Putamen (tissue), 1 donor: ENCODE measurements at regions not wholly inside any gene's neighbourhood (a gene's known extent, or its start where the extent isn't known, plus 50 kb on each side); places are given as distances from the start of the nearest gene placed in this dataset.
"Not testable (repeated sequence)": the region's sequence is repeated elsewhere in the genome, so short reads cannot be mapped to it uniquely, and the experiment has no call there.

Source experiments
- DNase-seq: peaks from one replicate; pipeline ENCODE4 v3.0.0-alpha.2; 2016; ENCODE audit warnings: low spot score

- no peak for DNase-seq
Measured at GRCh38 chr3:159232966-159233365, 431.1 kb downstream of the MFSD1 start.

- DNase-seq = no peak
Measured at GRCh38 chr3:159233734-159234133, 431.9 kb downstream of the MFSD1 start.

- DNase-seq = no peak
Measured at GRCh38 chr3:159234306-159234705, 432.5 kb downstream of the MFSD1 start.

- no peak for DNase-seq
Measured at GRCh38 chr3:159236321-159236720, 434.5 kb downstream of the MFSD1 start.

GRCh38 chr3:159237226-159237625, 435.4 kb downstream of the MFSD1 start:
- no peak for DNase-seq

- DNase-seq = no peak
Measured at GRCh38 chr3:159238646-159239045, 436.8 kb downstream of the MFSD1 start.

- DNase-seq = no peak
Measured at GRCh38 chr3:159239059-159239458, 437.2 kb downstream of the MFSD1 start.

GRCh38 chr3:159244933-159245332, 443.1 kb downstream of the MFSD1 start:
- DNase-seq = no peak

GRCh38 chr3:159245871-159246270, 444.0 kb downstream of the MFSD1 start:
- no peak for DNase-seq

GRCh38 chr3:159246385-159246784, 444.5 kb downstream of the MFSD1 start:
- no peak for DNase-seq

- DNase-seq = no peak
Measured at GRCh38 chr3:159249472-159250174, 447.8 kb downstream of the MFSD1 start.

GRCh38 chr3:159250961-159251360, 449.1 kb downstream of the MFSD1 start:
- DNase-seq = no peak

GRCh38 chr3:159252274-159252673, 450.4 kb downstream of the MFSD1 start:
- DNase-seq = no peak

- no peak for DNase-seq
Measured at GRCh38 chr3:159252772-159253384, 451.0 kb downstream of the MFSD1 start.

GRCh38 chr3:159253860-159254259, 452.0 kb downstream of the MFSD1 start:
- DNase-seq = no peak

- no peak for DNase-seq
Measured at GRCh38 chr3:159257954-159258353, 456.1 kb downstream of the MFSD1 start.

GRCh38 chr3:159258934-159259333, 457.1 kb downstream of the MFSD1 start:
- no peak for DNase-seq

- DNase-seq = peak; percentile 49
Measured at GRCh38 chr3:159260049-159260662, 458.3 kb downstream of the MFSD1 start.

- not testable (repeated sequence) for DNase-seq
Measured at GRCh38 chr3:159261333-159261732, 459.5 kb downstream of the MFSD1 start.

GRCh38 chr3:159263750-159264553, 462.1 kb downstream of the MFSD1 start:
- DNase-seq = peak; percentile 47

GRCh38 chr3:159265705-159266104, 463.9 kb downstream of the MFSD1 start:
- DNase-seq = no peak

- DNase-seq = no peak
Measured at GRCh38 chr3:159266779-159267178, 464.9 kb downstream of the MFSD1 start.
